Breast epithelium (tissue), 4 donors: ENCODE measurements at regions not wholly inside any gene's neighbourhood (a gene's known extent, or its start where the extent isn't known, plus 50 kb on each side); places are given as distances from the start of the nearest gene placed in this dataset.
A peak's percentile ranks its signal among the peaks of the same experiment; 100 is the strongest.

Source experiments
- DNase-seq, 2 donors: peaks; one replicate each; pipeline ENCODE4 v3.0.0-alpha.2; 2019; ENCODE audit warnings: low spot score in 2 of 2
- H3K27ac ChIP-seq, 2 donors: fragments of 200-600 bp; sonication (generic) in 1 of 2; one replicate each; pipeline ENCODE4 v1.5.1; 2016 to 2019; ENCODE audit warnings: mild to moderate bottlenecking in 1 of 2
- H3K27me3 ChIP-seq, 2 donors: fragments of 200-600 bp; sonication (generic) in 1 of 2; one replicate each; pipeline versions ENCODE4 v1.5.1 to v1.6.0; 2017 to 2019; ENCODE audit warnings: control low read depth in 1 of 2, mild to moderate bottlenecking in 1 of 2
- H3K36me3 ChIP-seq: fragments of 200-600 bp; one replicate; pipeline ENCODE4 v1.5.1; 2019
- H3K4me1 ChIP-seq, 2 donors: fragments of 200-600 bp; sonication (generic); one replicate each; pipeline ENCODE4 v1.5.1; 2016 to 2019; ENCODE audit warnings: control low read depth in 1 of 2
- H3K4me3 ChIP-seq, 3 donors: fragments of 200-600 bp; sonication (generic); 1 replicate in 2 of 3; 2 replicates in 1 of 3; pipeline ENCODE4 v1.5.1; 2016 to 2019; ENCODE audit warnings: mild to moderate bottlenecking in 3 of 3, moderate library complexity in 2 of 3
- H3K9me3 ChIP-seq, 2 donors: fragments of 200-600 bp; sonication (generic) in 1 of 2; one replicate each; pipeline ENCODE4 v1.5.1; 2016 to 2019; ENCODE audit warnings: control low read depth in 1 of 2
- CTCF ChIP-seq, 3 donors: fragments of 450-650 bp; IDR thresholded peaks; one replicate each; pipeline ENCODE4 v1.5.1; 2016 to 2017; ENCODE audit warnings: antibody characterized with exemption in 3 of 3, mild to moderate bottlenecking in 3 of 3, moderate library complexity in 3 of 3
- POLR2A ChIP-seq: fragments of 450-650 bp; IDR thresholded peaks from one replicate; pipeline ENCODE4 v1.6.1; 2016; ENCODE audit warnings: antibody characterized with exemption, mild to moderate bottlenecking, moderate library complexity
- POLR2AphosphoS5 ChIP-seq, 3 donors: sonication (generic); formaldehyde crosslinking; IDR thresholded peaks; one replicate each; pipeline ENCODE4 v1.6.1; 2017; ENCODE audit warnings: antibody characterized with exemption in 3 of 3
- intact Hi-C: fragments of 100-400 bp; cut with DNase I; formaldehyde crosslinking; loops from one replicate; pipeline ENCODE4 v1.15.1; 2023; ENCODE audit warnings: low total_unique reads

GRCh38 chr16:26554030-26554429 is 512.7 kb upstream of the C16orf82 start:
- TF ChIP-seq CTCF (IDR thresholded peaks at IDR 0.05) (no peak), POLR2A (no peak), POLR2AphosphoS5 (IDR thresholded peaks at IDR 0.05) (no peak)
- no peaks in the 10 kb centered on the region for H3K4me1 ChIP-seq
- no peak overlapping the region for H3K27ac ChIP-seq
- H3K27me3 ChIP-seq: peaks cover 0 to 9% of the 10 kb centered on the region in 2 donors
- no peak overlapping the region for H3K4me3 ChIP-seq
- intact Hi-C loops: no loop called here
- DNase-seq: no peak
- no peaks in the 10 kb centered on the region for H3K36me3 ChIP-seq
- H3K9me3 ChIP-seq: no peaks in the 10 kb centered on the region

GRCh38 chr16:26561303-26561702 is 505.4 kb upstream of the C16orf82 start:
- intact Hi-C loops: no loop called here
- Histone ChIP-seq H3K4me3 (no peak overlapping the region), H3K36me3 (no peaks in the 10 kb centered on the region), H3K27me3 (peaks cover 0 to 13% of the 10 kb centered on the region in 2 donors), H3K27ac (no peak overlapping the region), H3K9me3 (no peaks in the 10 kb centered on the region), H3K4me1 (no peaks in the 10 kb centered on the region)
- no peak for TF ChIP-seq POLR2A
- no peak for TF ChIP-seq POLR2AphosphoS5 (IDR thresholded peaks at IDR 0.05)
- TF ChIP-seq CTCF (IDR thresholded peaks at IDR 0.05): no peak
- DNase-seq: no peak

- H3K4me1 ChIP-seq: no peaks in the 10 kb centered on the region
- H3K27ac ChIP-seq: no peak overlapping the region
- H3K4me3 ChIP-seq: no peak overlapping the region
- no peaks in the 10 kb centered on the region for H3K9me3 ChIP-seq
- intact Hi-C loops: no loop called here
- H3K36me3 ChIP-seq: no peaks in the 10 kb centered on the region
- no peak for TF ChIP-seq CTCF (IDR thresholded peaks at IDR 0.05)
- TF ChIP-seq POLR2A: no peak
- TF ChIP-seq POLR2AphosphoS5 (IDR thresholded peaks at IDR 0.05): no peak
- DNase-seq: no peak
- peaks cover 0 to 16% of the 10 kb centered on the region in 2 donors for H3K27me3 ChIP-seq
Observed at GRCh38 chr16:26563018-26563417, 503.7 kb upstream of the C16orf82 start.

GRCh38 chr16:26567356-26567755 is 499.4 kb upstream of the C16orf82 start:
- Histone ChIP-seq H3K4me1 (no peaks in the 10 kb centered on the region), H3K27ac (no peak overlapping the region), H3K4me3 (no peak overlapping the region), H3K27me3 (peaks cover 0 to 8% of the 10 kb centered on the region in 2 donors), H3K36me3 (no peaks in the 10 kb centered on the region), H3K9me3 (no peaks in the 10 kb centered on the region)
- no peak for DNase-seq
- intact Hi-C loops: no loop called here
- TF ChIP-seq POLR2A (no peak), POLR2AphosphoS5 (IDR thresholded peaks at IDR 0.05) (no peak), CTCF (IDR thresholded peaks at IDR 0.05) (no peak)

GRCh38 chr16:26569793-26570192 is 496.9 kb upstream of the C16orf82 start:
- Histone ChIP-seq H3K9me3 (no peaks in the 10 kb centered on the region), H3K4me3 (no peak overlapping the region), H3K27me3 (peaks cover 0 to 8% of the 10 kb centered on the region in 2 donors), H3K27ac (no peak overlapping the region), H3K36me3 (no peaks in the 10 kb centered on the region), H3K4me1 (no peaks in the 10 kb centered on the region)
- TF ChIP-seq POLR2AphosphoS5 (IDR thresholded peaks at IDR 0.05): no peak
- peak in 1 of 3 donors; percentile 8 for TF ChIP-seq CTCF (IDR thresholded peaks at IDR 0.05)
- TF ChIP-seq POLR2A: no peak
- no peak for DNase-seq
- intact Hi-C loops: no loop called here
